ENCODE measurements at regions not wholly inside any gene's neighbourhood (a gene's known extent, or its start where the extent isn't known, plus 50 kb on each side); places are given as distances from the start of the nearest gene placed in this dataset.

DNA sequence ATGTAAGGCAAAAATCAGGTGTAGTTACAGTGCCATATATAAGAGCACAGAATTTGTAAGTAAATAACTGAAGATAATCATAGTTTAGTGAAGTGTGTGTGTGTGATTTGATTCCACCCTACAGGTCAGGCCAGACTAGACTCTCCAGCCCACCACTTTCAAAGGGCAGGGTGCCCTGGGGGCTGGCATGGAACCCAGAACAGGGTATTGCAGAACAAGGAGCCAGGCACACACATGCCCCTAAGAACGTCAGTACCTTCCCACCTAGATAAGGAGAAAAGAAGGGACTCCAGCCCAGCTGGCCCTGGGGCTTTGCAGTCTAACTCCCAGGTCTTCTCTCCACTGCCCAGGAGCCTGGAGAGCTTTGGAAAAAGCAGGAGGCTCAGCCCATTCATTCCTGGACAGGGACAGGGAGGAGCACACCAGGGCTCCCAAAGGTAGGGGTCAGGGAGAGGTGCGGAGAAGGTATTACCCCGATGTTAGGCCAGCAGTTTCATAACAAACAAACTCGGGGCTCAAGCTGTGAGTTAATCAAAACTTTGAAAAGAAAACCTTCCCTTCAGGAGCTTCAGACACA lies 149.7 kb upstream of the VANGL1 start:
- no peak for DNase-seq (ENCODE audit: low read depth)

DNA sequence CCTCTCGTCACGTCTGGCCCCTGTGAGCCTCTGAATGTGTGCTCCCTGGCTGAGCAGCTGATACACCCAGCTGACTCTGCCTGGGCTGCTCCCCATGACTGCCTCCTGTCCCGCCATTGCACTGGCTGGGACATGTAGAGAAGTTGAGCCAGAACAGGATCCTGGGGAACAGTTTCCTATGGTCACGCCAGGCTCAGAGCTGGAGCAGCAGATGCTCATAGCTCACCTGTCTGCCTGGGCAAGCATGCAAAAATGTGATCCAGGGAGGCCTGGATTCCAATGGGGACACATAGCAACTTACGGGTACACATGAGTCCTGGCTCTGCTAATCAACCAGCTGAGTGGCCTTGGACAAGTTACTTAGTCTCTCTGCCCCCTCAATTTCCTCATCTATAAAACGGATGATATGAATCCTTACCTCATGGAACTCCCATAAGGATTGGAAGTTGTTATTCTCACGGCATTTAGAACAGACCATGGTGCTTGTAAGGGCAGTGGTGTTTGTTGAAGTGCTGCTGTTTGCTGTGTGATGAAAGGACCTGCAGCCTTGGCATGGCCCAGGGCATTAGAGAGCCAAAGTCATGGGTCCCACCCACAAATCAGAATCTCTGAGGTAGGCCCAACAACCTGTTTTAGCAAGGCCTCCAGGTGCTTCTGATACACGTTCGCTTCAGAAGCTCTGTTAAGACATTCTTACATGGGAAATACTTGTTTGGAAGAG lies 150.3 kb upstream of the VANGL1 start:
- no peak for DNase-seq (ENCODE audit: low read depth)

- no peak for DNase-seq (ENCODE audit: low read depth)
These were observed 141.0 kb upstream of the NGF start for GRCh38 chr1:115479055-115479482.

DNA sequence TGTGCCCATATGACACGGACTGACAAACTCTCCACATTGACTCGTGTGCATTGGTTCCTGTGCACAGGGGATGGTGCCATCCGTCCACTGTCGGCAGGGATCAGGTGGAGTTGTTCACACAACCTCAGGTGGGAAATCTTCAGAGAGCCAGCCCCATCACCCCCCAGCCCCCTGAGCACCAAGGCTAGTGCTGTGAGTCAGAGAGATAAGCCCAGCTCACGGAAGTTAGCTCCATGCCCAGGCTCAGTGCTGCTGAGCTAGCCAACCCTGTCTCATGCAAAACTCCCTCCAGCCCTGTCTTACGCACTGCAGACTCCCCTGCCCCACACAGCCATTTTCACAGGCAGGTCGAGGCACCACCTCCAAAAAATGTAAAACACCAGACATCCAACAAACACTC lies 139.0 kb upstream of the NGF start:
- no peak for DNase-seq (ENCODE audit: low read depth)

- no peak for DNase-seq (ENCODE audit: low read depth)
These were observed 138.6 kb upstream of the NGF start for GRCh38 chr1:115476616-115477015.

- DNase-seq (ENCODE audit: low read depth) = no peak
These were observed 137.9 kb upstream of the NGF start for GRCh38 chr1:115475901-115476300.

- DNase-seq (ENCODE audit: low read depth) = no peak
These were observed 137.2 kb upstream of the NGF start for GRCh38 chr1:115475252-115475651.

DNA sequence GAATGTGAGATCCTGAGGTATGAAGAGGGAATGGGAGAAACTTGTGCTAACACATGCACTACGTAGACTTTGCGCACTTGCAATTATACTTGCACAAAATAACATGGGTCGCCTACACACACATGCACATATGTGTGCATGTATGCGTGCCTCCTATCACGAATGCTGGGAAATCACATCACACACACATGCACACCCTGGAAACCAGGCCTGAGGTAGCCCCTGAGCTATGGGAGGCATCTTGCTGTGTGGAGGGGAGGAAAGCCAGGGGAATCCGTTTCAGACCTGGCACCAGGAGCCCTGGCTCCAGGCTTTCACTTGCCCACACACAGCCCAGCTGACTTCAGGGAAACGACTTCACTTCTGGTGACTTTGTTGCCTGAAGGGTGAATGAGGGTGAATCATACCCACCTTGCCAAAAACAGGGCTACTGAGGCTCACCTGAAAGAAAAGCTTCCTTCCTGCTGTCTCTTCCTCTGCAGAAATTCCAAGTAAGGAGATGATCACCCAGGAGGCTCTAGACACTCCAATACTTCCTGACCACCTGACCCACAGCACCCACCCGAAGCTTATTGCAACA lies 136.0 kb upstream of the NGF start:
- DNase-seq (ENCODE audit: low read depth) = no peak

- DNase-seq (ENCODE audit: low read depth) = peak; percentile 17
These were observed 131.8 kb upstream of the NGF start for GRCh38 chr1:115469703-115470476.

DNA sequence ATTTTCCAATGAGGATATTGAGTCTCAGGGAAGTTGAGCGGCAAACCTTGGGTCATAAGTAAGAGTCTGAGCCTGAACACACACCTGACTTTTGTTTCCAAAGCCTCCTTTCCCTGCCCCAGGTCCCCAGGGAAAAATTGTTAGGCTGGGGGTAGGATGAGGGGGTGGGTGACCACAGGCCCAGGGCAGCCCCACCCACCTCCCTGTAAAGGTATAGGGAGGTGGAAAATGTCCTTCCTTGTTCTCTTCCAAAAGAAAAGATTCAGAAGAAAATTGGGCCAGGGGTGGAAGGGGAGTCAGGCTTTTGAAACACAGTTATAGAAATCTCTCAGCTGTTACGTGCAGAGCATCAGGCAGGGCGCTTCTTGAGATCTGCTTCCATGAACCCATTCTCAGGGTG lies 129.7 kb upstream of the NGF start:
- no peak for DNase-seq (ENCODE audit: low read depth)

GRCh38 chr1:115467196-115467595 lies 129.1 kb upstream of the NGF start:
- DNase-seq (ENCODE audit: low read depth) = no peak

DNA sequence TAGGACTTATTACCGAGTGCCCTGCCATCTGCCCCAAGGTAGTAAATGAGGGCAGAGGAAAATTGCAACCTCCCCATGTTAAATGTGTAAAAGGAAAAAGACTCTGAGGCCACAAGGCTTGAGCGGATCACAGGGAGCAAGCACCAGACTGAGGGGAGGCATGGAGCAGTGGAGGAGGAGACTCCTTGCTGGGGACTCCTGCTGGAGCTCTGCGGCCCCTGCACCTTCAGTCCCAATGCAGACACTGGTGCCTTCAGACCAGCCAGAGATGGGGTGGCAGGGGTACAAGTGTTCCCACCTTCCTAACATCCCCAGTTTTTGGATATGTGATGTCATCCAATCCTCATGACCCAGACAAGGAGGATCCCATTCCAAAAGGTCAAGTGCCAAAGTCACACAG lies 128.4 kb upstream of the NGF start:
- DNase-seq (ENCODE audit: low read depth) = no peak

GRCh38 chr1:115465802-115466363 lies 127.8 kb upstream of the NGF start:
- no peak for DNase-seq (ENCODE audit: low read depth)

GRCh38 chr1:115463347-115463746 lies 125.3 kb upstream of the NGF start:
- no peak for DNase-seq (ENCODE audit: low read depth)

DNA sequence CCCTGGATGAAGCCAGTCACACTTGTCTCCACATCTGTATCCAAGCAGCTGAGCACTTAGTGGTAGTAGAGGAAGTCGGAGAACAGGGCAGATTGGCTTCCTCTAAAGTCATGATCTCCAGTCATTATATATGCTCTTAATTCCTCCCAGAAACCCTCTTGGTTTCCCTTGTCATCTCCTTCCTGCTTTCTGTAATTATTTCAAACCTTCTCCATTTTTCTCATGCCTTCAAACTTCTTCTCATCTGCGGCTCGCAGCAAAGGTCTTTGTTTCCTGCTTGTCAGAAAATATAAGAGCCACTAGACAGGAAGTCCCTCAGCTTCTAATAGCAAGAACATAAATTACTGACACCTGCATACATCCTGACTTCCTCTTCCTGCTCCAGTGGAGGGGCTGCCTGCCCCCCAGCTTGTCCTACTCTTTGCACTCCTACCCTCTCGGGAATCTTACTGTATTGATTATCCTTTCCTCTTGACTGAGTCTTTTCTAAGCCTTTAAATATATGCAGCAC lies 124.6 kb upstream of the NGF start:
- DNase-seq (ENCODE audit: low read depth) = no peak

DNA sequence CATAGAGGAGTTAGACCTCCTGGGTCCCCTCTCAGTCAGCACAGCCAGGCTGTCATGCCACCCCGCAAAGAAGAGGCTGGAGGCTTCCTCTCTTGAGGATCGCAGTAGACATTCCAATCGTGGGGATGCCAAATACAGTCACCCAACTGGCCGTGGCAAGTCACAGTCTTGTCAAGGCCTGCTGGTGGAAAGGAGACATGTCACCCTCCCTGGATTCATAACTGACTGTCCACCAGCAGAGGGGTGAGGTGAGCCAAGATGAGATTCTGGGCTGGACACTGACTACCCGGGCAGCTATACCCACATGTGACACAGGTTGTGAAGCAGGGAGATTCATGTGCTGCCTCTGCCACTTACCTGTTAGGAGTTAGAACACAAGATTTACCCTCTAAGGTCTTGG lies 123.5 kb upstream of the NGF start:
- DNase-seq (ENCODE audit: low read depth) = no peak

GRCh38 chr1:115459161-115459560 lies 121.1 kb upstream of the NGF start:
- no peak for DNase-seq (ENCODE audit: low read depth)

- no peak for DNase-seq (ENCODE audit: low read depth)
These were observed 120.5 kb upstream of the NGF start for GRCh38 chr1:115458426-115459114.

DNA sequence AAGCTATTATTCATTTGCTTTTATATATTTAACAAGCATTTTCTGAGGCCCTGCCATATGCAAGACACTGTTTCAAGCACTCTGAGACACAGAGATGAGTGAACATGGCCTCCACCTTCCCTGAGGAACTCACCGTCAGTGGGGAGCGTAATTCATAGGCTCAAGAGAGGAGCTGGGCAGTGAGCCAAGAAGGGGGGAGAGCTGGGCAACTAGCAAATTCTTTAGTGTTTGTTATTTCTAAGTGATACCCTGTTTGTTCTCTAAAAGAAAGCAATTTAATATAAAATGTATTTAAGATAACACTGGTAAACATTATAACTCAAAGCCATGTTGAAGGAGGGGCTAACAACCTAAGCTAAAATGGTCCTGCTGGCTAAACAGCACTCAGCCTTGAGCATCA lies 119.2 kb upstream of the NGF start:
- no peak for DNase-seq (ENCODE audit: low read depth)

DNA sequence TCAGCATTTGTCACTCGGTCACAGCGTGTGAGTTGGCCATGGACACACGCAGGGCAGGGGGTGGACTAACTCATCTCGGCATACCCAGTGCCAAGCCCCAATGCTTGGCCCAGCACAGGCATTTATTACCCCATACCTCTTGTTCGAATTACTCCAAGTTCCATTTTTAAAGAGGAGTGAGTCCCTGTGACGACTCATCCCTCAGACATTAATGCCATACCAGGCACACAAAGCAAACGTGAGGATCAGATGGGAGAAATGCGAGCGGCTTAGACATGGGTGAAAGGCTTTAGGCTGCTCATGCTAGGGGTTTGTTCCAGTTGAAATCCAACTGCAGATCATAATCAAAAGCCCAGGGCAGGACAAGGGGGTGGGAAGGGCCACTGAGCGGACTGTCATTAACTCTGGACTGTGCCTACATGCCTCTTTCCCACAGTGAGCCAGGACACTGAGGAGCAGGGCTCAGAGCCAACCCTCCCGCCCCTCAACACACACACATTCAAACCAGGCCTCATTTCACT lies 118.5 kb upstream of the NGF start:
- DNase-seq (ENCODE audit: low read depth) = no peak

GRCh38 chr1:115454837-115455511 lies 116.9 kb upstream of the NGF start:
- DNase-seq (ENCODE audit: low read depth) = no peak
